K562 (cell line): ENCODE measurements at regions not wholly inside any gene's neighbourhood (a gene's known extent, or its start where the extent isn't known, plus 50 kb on each side); places are given as distances from the start of the nearest gene placed in this dataset.

Source experiments
- ATAC-seq: fragments of 200-7000 bp; cut with Tn5 transposase; 3 replicates; pipeline ENCODE4 v1.9.1; 2020; ENCODE audit warnings: moderate library complexity
- BruUV-seq: library from RNA; stranded (reverse); fragments of 400-500 nt; replicated peaks from 2 replicates; lab custom pipeline; 2021; lab: Mats Ljungman, UMichigan
- CTCF ChIA-PET: fragments of 300-600 bp; formaldehyde crosslinking; extraction: SDS; loops from one replicate; lab custom pipeline; 2021; ENCODE audit warnings: low intra/inter-chr PET ratio; lab: Yijun Ruan, JAX
- POLR2A ChIA-PET: fragments of 300-600, 350-650 bp; sonication (Branson Sonifier 250); formaldehyde crosslinking; extraction: SDS; loops from one replicate; lab custom pipeline; 2021; ENCODE audit warnings: antibody characterized with exemption, inconsistent platforms; lab: Yijun Ruan, JAX
- DNase-seq, 4 experiments: peaks; one replicate each; pipeline versions ENCODE4 v3.0.0 to v3.0.0-alpha.2; 2011 to 2018; ENCODE audit warnings: low spot score in 3 of 4, mixed read lengths in 3 of 4; ENCODE audit errors: extremely low read depth in 1 of 4
- FAIRE-seq: peaks from 2 replicates; lab custom pipeline; 2011; peaks lifted over from hg19 to GRCh38; lab: Jason Lieb, UNC
- H2AFZ ChIP-seq: 2 replicates; pipeline ENCODE4 v1.6.0; 2011; ENCODE audit warnings: low read depth, low read length, control low read depth, inconsistent platforms
- H3K27ac ChIP-seq: fragments of 200-600 bp; 3 replicates; pipeline ENCODE4 v1.8.0; 2011; ENCODE audit warnings: low read depth, mild to moderate bottlenecking, control low read depth, inconsistent platforms, low read length, moderate library complexity, mixed read lengths; ENCODE audit errors: extremely low read depth
- H3K27me3 ChIP-seq, 2 experiments: fragments of 300-600 bp in 1 of 2; 2 replicates in 1 of 2; 3 replicates in 1 of 2; pipeline versions ENCODE4 v1.6.0 to v1.8.0; 2011; ENCODE audit warnings: inconsistent platforms in 2 of 2, low read length in 2 of 2, mild to moderate bottlenecking in 1 of 2, mixed read lengths in 1 of 2, moderate library complexity in 1 of 2; ENCODE audit not compliant: control insufficient read depth in 2 of 2, insufficient read depth in 2 of 2
- H3K36me3 ChIP-seq: fragments of 300-600 bp; 3 replicates; pipeline ENCODE4 v1.8.0; 2011; ENCODE audit warnings: mild to moderate bottlenecking, low read length, inconsistent platforms; ENCODE audit not compliant: control insufficient read depth, insufficient read depth
- H3K4me1 ChIP-seq, 2 experiments: fragments of 200-600 bp in 1 of 2; replicated peaks in 1 of 2; 2 replicates in 1 of 2; 3 replicates in 1 of 2; pipeline versions ENCODE4 v1.5.1 to v1.8.0; 2011; ENCODE audit warnings: inconsistent platforms in 2 of 2, low read length in 2 of 2, mild to moderate bottlenecking in 1 of 2, mixed read lengths in 1 of 2, moderate library complexity in 1 of 2; ENCODE audit not compliant: control insufficient read depth in 2 of 2, insufficient read depth in 2 of 2
- H3K4me2 ChIP-seq: 2 replicates; pipeline ENCODE4 v1.6.1; 2011; ENCODE audit warnings: low read length, control low read depth, inconsistent platforms, mixed read lengths; ENCODE audit not compliant: insufficient read depth
- H3K4me3 ChIP-seq: fragments of 200-600 bp; sonication (generic), shearing (Covaris generic); 2 replicates; pipeline ENCODE4 v1.5.1; 2016; ENCODE audit warnings: control low read depth, inconsistent platforms
- H3K79me2 ChIP-seq: fragments of 200-600 bp; 3 replicates; pipeline ENCODE4 v1.8.0; 2011; ENCODE audit warnings: low read length, inconsistent platforms; ENCODE audit not compliant: control insufficient read depth, insufficient read depth
- H3K9ac ChIP-seq, 2 experiments: 2 replicates each; pipeline versions ENCODE4 v1.6.0 to v1.6.1; 2011; ENCODE audit warnings: low read depth in 2 of 2, low read length in 2 of 2, control low read depth in 1 of 2, inconsistent platforms in 1 of 2, mild to moderate bottlenecking in 1 of 2, mixed read lengths in 1 of 2; ENCODE audit not compliant: insufficient read depth in 1 of 2
- H3K9me1 ChIP-seq: one replicate; pipeline ENCODE4 v1.6.0; 2011; ENCODE audit warnings: inconsistent platforms, mild to moderate bottlenecking, low read length, moderate library complexity; ENCODE audit not compliant: control insufficient read depth, insufficient read depth
- H3K9me3 ChIP-seq: replicated peaks from 2 replicates; pipeline ENCODE4 v1.5.1; 2011; ENCODE audit warnings: low read depth, low read length, inconsistent platforms; ENCODE audit not compliant: control insufficient read depth, insufficient read depth
- H4K20me1 ChIP-seq: replicated peaks from 2 replicates; pipeline ENCODE4 v1.6.1; 2011; ENCODE audit warnings: low read length, inconsistent platforms, mixed read lengths; ENCODE audit not compliant: control insufficient read depth, insufficient read depth
- ZNF263 ChIP-seq: sonication (generic); formaldehyde crosslinking; IDR thresholded peaks from 2 replicates; pipeline ENCODE4 v1.8.0; 2022; ENCODE audit warnings: mild to moderate bottlenecking, missing genetic modification reagents, borderline replicate concordance
- WGBS: fragments of 100-300 bp; shearing (Covaris generic); methylation state at CpG from one replicate; pipeline ENCODE4 v1.1.6; 2016; ENCODE audit warnings: low coverage, mixed read lengths; ENCODE audit not compliant: insufficient coverage; ENCODE audit errors: missing lambda C conversion rate; 5-methylcytosine and 5-hydroxymethylcytosine counted together
- in situ Hi-C: fragments of 300-500 bp; cut with MboI; formaldehyde crosslinking; loops from 4 replicates; pipeline ENCODE4 v1.15.0; 2018; ENCODE audit warnings: inconsistent platforms, mixed read lengths
- intact Hi-C: fragments of 100-400 bp; cut with micrococcal nuclease; formaldehyde crosslinking; loops from 2 replicates; pipeline ENCODE4 v1.14.2; 2022
- TF ChIP-seq, protein P1 (sequence below): fragments of 250-450 bp; sonication (Bioruptor Pico); IDR thresholded peaks from 2 replicates; pipeline ENCODE4 v1.5.1; 2021; ENCODE audit warnings: mild to moderate bottlenecking

DNA sequence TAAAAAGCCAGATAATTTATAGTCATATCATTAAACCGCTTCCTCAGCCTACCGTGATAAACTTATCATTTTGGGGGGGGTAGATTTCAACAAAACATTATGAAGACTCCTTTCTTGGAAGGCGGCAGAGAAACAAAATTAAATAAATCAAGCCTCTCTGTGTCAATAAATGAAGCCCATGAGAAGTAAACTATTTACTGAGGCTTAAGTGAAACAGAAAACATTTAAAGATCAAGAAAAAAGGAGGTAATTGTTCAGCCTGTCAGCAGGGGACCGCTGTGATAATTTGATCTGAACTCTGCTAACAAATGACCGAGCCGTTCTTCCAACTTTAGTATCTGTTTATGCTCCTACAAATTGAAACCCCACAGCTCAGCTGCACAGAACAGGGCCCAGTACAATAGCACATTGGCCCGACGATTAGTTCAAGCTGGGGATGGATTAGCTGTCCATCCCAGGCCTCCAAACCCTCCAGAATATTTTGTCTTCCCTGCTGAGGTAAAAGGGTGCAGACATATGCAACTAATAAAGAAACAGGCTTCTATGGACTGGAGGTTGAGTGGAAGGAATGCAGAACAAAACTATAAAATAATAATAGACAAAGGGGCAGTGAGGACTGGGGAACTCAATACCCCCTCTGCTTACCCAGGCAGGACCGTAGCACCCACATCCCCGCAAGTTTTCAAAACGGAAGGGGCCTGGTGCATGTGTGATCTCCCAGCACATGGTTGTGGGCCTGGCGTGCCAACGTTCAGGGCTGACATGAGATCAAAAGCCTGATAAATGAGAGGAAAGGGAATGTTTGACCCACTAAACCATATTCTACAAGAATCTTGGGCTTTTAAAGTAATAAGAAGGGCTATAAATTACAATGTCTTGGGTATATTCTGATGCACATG is 298.1 kb upstream of the IRX5 start:
- DNase-seq (no peak), ATAC-seq (no peak)
- CTCF ChIA-PET: interaction anchor here (0.9 kb wide), 1 partner anchor 325 kb away, joined by 3 read pairs; no protein-coding TSS in a partner anchor
- Histone ChIP-seq H3K27me3 (peaks cover 0 to 8% of the 10 kb centered on the region in 2 experiments; a peak in 2 of 5 replicates), H3K9ac (no peak overlapping the region), H2AFZ (no peak overlapping the region), H3K4me1 (no peaks in the 10 kb centered on the region), H3K79me2 (no peaks in the 10 kb centered on the region), H3K27ac (no peak overlapping the region), H3K4me2 (no peak overlapping the region), H3K9me1 (no peaks in the 10 kb centered on the region), H3K4me3 (no peak overlapping the region), H4K20me1 (no peaks in the 10 kb centered on the region), H3K9me3 (no peaks in the 10 kb centered on the region), H3K36me3 (no peaks in the 10 kb centered on the region)
- in situ Hi-C loops (no loop called here), intact Hi-C loops (loop anchor here (5.0 kb wide), 1 partner anchor 325 kb away; no protein-coding TSS in a partner anchor)
- POLR2A ChIA-PET: no interaction called here
- no TSS peak for BruUV-seq
- TF ChIP-seq ZNF263 (CRISPR knock-in tag): no peak
- TF ChIP-seq, protein P1, sequence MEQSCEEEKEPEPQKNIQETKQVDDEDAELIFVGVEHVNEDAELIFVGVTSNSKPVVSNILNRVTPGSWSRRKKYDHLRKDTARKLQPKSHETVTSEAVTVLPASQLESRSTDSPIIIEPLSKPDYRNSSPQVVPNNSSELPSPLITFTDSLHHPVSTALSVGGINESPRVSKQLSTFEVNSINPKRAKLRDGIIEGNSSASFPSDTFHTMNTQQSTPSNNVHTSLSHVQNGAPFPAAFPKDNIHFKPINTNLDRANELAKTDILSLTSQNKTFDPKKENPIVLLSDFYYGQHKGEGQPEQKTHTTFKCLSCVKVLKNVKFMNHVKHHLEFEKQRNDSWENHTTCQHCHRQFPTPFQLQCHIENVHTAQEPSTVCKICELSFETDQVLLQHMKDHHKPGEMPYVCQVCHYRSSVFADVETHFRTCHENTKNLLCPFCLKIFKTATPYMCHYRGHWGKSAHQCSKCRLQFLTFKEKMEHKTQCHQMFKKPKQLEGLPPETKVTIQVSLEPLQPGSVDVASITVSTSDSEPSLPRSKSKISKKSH (CRISPR knock-in tag): no peak
- TF ChIP-seq, all 486 proteins: peak for 0
- no peak for FAIRE-seq
- under 1% methylated on average over 13 of the region's 13 CpGs for WGBS
